Transverse colon (tissue), 4 donors: ENCODE measurements at regions not wholly inside any gene's neighbourhood (a gene's known extent, or its start where the extent isn't known, plus 50 kb on each side); places are given as distances from the start of the nearest gene placed in this dataset.

Experiments used
- DNase-seq: peaks from one replicate; pipeline ENCODE4 v3.0.0-alpha.2; 2019
- H3K27ac ChIP-seq, 4 donors: fragments of 200-600 bp; sonication (generic); 2 replicates each; pipeline ENCODE4 v1.5.1; 2016 to 2018; ENCODE audit warnings: inconsistent platforms in 4 of 4
- H3K27me3 ChIP-seq: fragments of 200-600 bp; sonication (generic); 2 replicates; pipeline ENCODE4 v1.5.1; 2017; ENCODE audit warnings: inconsistent platforms
- H3K36me3 ChIP-seq, 4 donors: fragments of 200-600 bp; sonication (generic); 2 replicates each; pipeline ENCODE4 v1.5.1; 2017 to 2019; ENCODE audit warnings: inconsistent platforms in 4 of 4
- H3K4me1 ChIP-seq, 4 donors: fragments of 200-600 bp; sonication (generic); 2 replicates each; pipeline ENCODE4 v1.5.1; 2017 to 2020; ENCODE audit warnings: inconsistent platforms in 4 of 4
- H3K4me3 ChIP-seq, 4 donors: fragments of 200-600 bp; sonication (generic); 1 replicate in 1 of 4; 2 replicates in 3 of 4; pipeline versions ENCODE4 v1.5.1 to v1.6.1; 2017 to 2019; ENCODE audit warnings: inconsistent platforms in 4 of 4
- H3K9me3 ChIP-seq, 2 donors: fragments of 200-600 bp; sonication (generic); 2 replicates each; pipeline ENCODE4 v1.5.1; 2017 to 2019; ENCODE audit warnings: inconsistent platforms in 2 of 2
- EP300 ChIP-seq: sonication (generic); formaldehyde crosslinking; IDR thresholded peaks from one replicate; pipeline ENCODE4 v1.6.1; 2017; ENCODE audit warnings: antibody characterized with exemption, low read depth
- POLR2A ChIP-seq: fragments of 450-650 bp; IDR thresholded peaks from one replicate; pipeline ENCODE4 v1.6.1; 2016; ENCODE audit warnings: antibody characterized with exemption, mild to moderate bottlenecking, moderate library complexity
- POLR2AphosphoS5 ChIP-seq, 3 donors: sonication (generic); formaldehyde crosslinking; IDR thresholded peaks; one replicate each; pipeline ENCODE4 v1.6.1; 2016; ENCODE audit warnings: antibody characterized with exemption in 3 of 3
- WGBS, 2 donors: methylation state at CpG; one replicate each; pipeline ENCODE4 v1.1.5; 2018; ENCODE audit warnings: low coverage in 1 of 2; 5-methylcytosine and 5-hydroxymethylcytosine counted together
- in situ Hi-C, 4 donors: fragments of 200-750 bp; cut with MboI; loops; one replicate each; pipeline versions ENCODE4 v1.15.0 to v1.15.1; 2017; ENCODE audit warnings: low sequenced_read_pairs in 3 of 4, low pct_ligation_motif_present in 1 of 4, low pct_unique_long_range_greater_than_20kb in 1 of 4
- intact Hi-C: fragments of 100-400 bp; cut with DNase I; formaldehyde crosslinking; loops from one replicate; pipeline ENCODE4 v1.15.1; 2023; ENCODE audit warnings: low total_unique reads
- TF ChIP-seq, protein P1 (sequence below), 5 experiments: fragments of 200-600 bp in 3 of 5; fragments of 450-650 bp in 2 of 5; sonication (generic) in 3 of 5; IDR thresholded peaks; 1 replicate in 2 of 5; 2 replicates in 3 of 5; pipeline ENCODE4 v1.5.1; 2016 to 2017; ENCODE audit warnings: antibody characterized with exemption in 5 of 5, inconsistent platforms in 3 of 5, mild to moderate bottlenecking in 2 of 5, moderate library complexity in 1 of 5

DNA sequence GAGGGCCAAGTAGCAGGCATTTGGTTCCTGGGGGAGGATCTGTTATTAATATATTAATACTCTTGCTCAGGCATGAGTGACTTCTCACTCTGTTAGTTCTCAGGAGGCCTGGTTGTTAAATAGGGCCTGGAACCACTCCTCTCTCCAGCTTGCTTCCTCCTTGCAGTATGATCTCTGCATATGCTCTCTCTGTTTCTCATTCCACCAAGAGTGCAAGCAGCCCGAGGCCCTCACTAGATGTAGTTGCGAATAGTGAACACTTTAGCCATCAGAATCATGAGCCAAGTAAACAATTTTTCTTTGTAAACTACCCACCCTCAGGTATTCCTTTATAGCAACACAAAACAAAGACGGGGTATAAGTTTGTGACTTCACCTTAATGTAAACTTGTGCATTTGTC is 784.3 kb downstream of the DNAJB9 start:
- Histone ChIP-seq H3K27me3 (no peaks in the 10 kb centered on the region), H3K36me3 (no peaks in the 10 kb centered on the region), H3K27ac (no peak overlapping the region), H3K9me3 (no peaks in the 10 kb centered on the region), H3K4me3 (no peak overlapping the region), H3K4me1 (no peaks in the 10 kb centered on the region)
- no peak for DNase-seq
- intact Hi-C loops (no loop called here), in situ Hi-C loops (no loop called here)
- WGBS, 2 donors: 40 to 69% methylated on average over 3 of the region's 3 CpGs
- TF ChIP-seq EP300 (no peak), POLR2AphosphoS5 (IDR thresholded peaks at IDR 0.05) (no peak), POLR2A (no peak)
- TF ChIP-seq, protein P1, sequence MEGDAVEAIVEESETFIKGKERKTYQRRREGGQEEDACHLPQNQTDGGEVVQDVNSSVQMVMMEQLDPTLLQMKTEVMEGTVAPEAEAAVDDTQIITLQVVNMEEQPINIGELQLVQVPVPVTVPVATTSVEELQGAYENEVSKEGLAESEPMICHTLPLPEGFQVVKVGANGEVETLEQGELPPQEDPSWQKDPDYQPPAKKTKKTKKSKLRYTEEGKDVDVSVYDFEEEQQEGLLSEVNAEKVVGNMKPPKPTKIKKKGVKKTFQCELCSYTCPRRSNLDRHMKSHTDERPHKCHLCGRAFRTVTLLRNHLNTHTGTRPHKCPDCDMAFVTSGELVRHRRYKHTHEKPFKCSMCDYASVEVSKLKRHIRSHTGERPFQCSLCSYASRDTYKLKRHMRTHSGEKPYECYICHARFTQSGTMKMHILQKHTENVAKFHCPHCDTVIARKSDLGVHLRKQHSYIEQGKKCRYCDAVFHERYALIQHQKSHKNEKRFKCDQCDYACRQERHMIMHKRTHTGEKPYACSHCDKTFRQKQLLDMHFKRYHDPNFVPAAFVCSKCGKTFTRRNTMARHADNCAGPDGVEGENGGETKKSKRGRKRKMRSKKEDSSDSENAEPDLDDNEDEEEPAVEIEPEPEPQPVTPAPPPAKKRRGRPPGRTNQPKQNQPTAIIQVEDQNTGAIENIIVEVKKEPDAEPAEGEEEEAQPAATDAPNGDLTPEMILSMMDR (IDR thresholded peaks at IDR 0.05): no peak

DNA sequence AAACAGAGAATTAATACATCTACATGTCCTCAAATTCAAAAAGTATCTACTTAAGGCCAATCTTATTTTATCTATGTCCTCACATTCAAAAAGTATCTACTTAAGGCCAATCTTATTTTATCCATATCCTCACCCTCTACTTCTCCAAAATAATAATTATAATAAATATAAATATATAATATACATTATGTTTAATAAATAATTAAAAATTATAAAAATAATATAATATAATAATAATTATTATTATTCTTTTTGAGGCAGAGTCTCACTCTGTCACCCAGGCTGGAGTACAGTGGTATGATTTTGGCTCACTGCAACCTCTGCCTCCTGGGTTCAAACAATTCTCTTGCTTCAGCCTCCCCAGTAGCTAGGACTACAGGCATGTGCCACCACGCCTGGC is 784.9 kb downstream of the DNAJB9 start:
- no peak overlapping the region for H3K27ac ChIP-seq
- no peak for DNase-seq
- no peaks in the 10 kb centered on the region for H3K27me3 ChIP-seq
- intact Hi-C loops: no loop called here
- H3K9me3 ChIP-seq: no peaks in the 10 kb centered on the region
- TF ChIP-seq POLR2A (no peak), EP300 (no peak), POLR2AphosphoS5 (IDR thresholded peaks at IDR 0.05) (no peak)
- TF ChIP-seq, protein P1 (IDR thresholded peaks at IDR 0.05): no peak
- in situ Hi-C loops: no loop called here
- H3K4me1 ChIP-seq: no peaks in the 10 kb centered on the region
- H3K36me3 ChIP-seq: no peaks in the 10 kb centered on the region
- WGBS, 2 donors: 50 to 70% methylated on average over 1 of the region's 1 CpG
- no peak overlapping the region for H3K4me3 ChIP-seq

DNA sequence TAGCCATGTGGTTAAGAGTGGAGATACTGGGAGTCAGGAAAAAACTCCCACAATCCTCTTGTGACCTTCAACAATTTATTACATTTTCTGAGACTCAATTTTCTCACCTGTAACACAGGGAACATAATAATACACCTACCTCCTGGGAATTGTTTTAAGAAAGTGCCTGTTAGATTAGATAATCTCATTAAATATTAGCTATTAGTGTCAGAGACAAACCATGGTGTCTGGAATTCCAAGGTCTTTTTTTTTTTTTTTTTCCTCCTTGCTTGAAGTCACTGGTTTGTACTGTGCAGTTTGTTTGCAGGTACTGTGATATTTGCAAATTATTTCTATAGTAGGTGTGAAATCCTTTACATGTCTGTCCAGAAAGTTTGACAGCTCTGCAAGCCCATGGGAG is 806.1 kb downstream of the DNAJB9 start:
- TF ChIP-seq, protein P1 (IDR thresholded peaks at IDR 0.05): no peak
- TF ChIP-seq POLR2A (no peak), EP300 (no peak), POLR2AphosphoS5 (IDR thresholded peaks at IDR 0.05) (no peak)
- no peak overlapping the region for H3K4me3 ChIP-seq
- peaks cover 7 to 11% of the 10 kb centered on the region in 2 donors for H3K9me3 ChIP-seq
- DNase-seq: no peak
- H3K27ac ChIP-seq: no peak overlapping the region
- in situ Hi-C loops (no loop called here), intact Hi-C loops (no loop called here)
- H3K27me3 ChIP-seq: no peaks in the 10 kb centered on the region
- no peaks in the 10 kb centered on the region for H3K4me1 ChIP-seq
- no peaks in the 10 kb centered on the region for H3K36me3 ChIP-seq

DNA sequence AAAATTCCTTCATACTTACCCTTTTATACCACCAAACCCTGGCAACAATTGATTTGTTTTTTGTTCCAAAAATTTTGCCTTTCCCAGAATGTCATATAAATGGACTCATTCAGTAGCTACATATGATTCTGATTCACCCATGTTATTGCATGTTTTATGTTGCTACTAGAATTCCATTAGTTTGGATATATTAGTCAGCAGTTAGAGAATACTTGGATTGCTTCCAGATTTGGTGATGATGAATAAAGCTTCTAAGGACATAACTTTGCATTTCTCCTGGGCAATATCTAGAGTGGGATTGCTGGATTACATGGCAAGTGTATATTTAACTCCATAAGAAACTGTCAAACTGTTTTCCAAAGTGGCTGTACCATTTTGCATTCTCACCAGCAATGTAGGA is 806.9 kb downstream of the DNAJB9 start:
- Histone ChIP-seq H3K27ac (no peak overlapping the region), H3K27me3 (no peaks in the 10 kb centered on the region), H3K4me1 (no peaks in the 10 kb centered on the region), H3K4me3 (no peak overlapping the region), H3K9me3 (peaks cover 7 to 11% of the 10 kb centered on the region in 2 donors), H3K36me3 (no peaks in the 10 kb centered on the region)
- TF ChIP-seq POLR2AphosphoS5 (IDR thresholded peaks at IDR 0.05): no peak
- TF ChIP-seq EP300: no peak
- no peak for TF ChIP-seq POLR2A
- TF ChIP-seq, protein P1 (IDR thresholded peaks at IDR 0.05): no peak
- DNase-seq: no peak
- intact Hi-C loops (no loop called here), in situ Hi-C loops (no loop called here)
